Jurkat, Clone E6-1 (cell line): ENCODE measurements at regions not wholly inside any gene's neighbourhood (a gene's known extent, or its start where the extent isn't known, plus 50 kb on each side); places are given as distances from the start of the nearest gene placed in this dataset.
A peak's percentile ranks its signal among the peaks of the same experiment; 100 is the strongest.
"Not testable (repeated sequence)": the region's sequence is repeated elsewhere in the genome, so short reads cannot be mapped to it uniquely, and the experiment has no call there.

ENCODE experiments used
- DNase-seq: peaks from one replicate; pipeline ENCODE4 v3.0.0-alpha.2; 2011; ENCODE audit warnings: low read depth, low spot score
- H3K4me3 ChIP-seq: 2 replicates; pipeline ENCODE4 v1.5.1; 2011; ENCODE audit warnings: mild to moderate bottlenecking, low read length, control low read depth, moderate library complexity

- DNase-seq = no peak
- no peak overlapping the region for H3K4me3 ChIP-seq
Measured at GRCh38 chr11:41519696-41520095, 60.2 kb upstream of the LRRC4C start.

- H3K4me3 ChIP-seq = no peak overlapping the region
- DNase-seq = no peak
Measured at GRCh38 chr11:41522391-41522790, 62.9 kb upstream of the LRRC4C start.

- no peak for DNase-seq
- no peak overlapping the region for H3K4me3 ChIP-seq
Measured at GRCh38 chr11:41522899-41523672, 63.6 kb upstream of the LRRC4C start.

- no peak for DNase-seq
- H3K4me3 ChIP-seq = no peak overlapping the region
Measured at GRCh38 chr11:41527530-41527929, 68.1 kb upstream of the LRRC4C start.

GRCh38 chr11:41532413-41532812 is 73.0 kb upstream of the LRRC4C start:
- H3K4me3 ChIP-seq = no peak overlapping the region
- no peak for DNase-seq

GRCh38 chr11:41533761-41534160 is 74.3 kb upstream of the LRRC4C start:
- no peak overlapping the region for H3K4me3 ChIP-seq
- DNase-seq = no peak

GRCh38 chr11:41534391-41534790 is 74.9 kb upstream of the LRRC4C start:
- DNase-seq = no peak
- H3K4me3 ChIP-seq = no peak overlapping the region

- no peak for DNase-seq
- H3K4me3 ChIP-seq = no peak overlapping the region
Measured at GRCh38 chr11:41534861-41535260, 75.4 kb upstream of the LRRC4C start.

GRCh38 chr11:41536021-41536568 is 76.6 kb upstream of the LRRC4C start:
- DNase-seq = no peak
- H3K4me3 ChIP-seq = no peak overlapping the region

GRCh38 chr11:41544902-41545301 is 85.5 kb upstream of the LRRC4C start:
- DNase-seq = not testable (repeated sequence)

GRCh38 chr11:41578421-41579051 is 119.1 kb upstream of the LRRC4C start:
- no peak overlapping the region for H3K4me3 ChIP-seq
- DNase-seq = no peak

More at GRCh38 chr11:41544902-41545301, 85.5 kb upstream of the LRRC4C start:
- not testable (repeated sequence) for H3K4me3 ChIP-seq

GRCh38 chr11:41579546-41579945 is 120.1 kb upstream of the LRRC4C start:
- no peak overlapping the region for H3K4me3 ChIP-seq
- no peak for DNase-seq

GRCh38 chr11:41609511-41609910 is 150.1 kb upstream of the LRRC4C start:
- H3K4me3 ChIP-seq = no peak overlapping the region
- no peak for DNase-seq

GRCh38 chr11:41612415-41612814 is 153.0 kb upstream of the LRRC4C start:
- H3K4me3 ChIP-seq = no peak overlapping the region
- DNase-seq = no peak

GRCh38 chr11:41613326-41613725 is 153.9 kb upstream of the LRRC4C start:
- no peak overlapping the region for H3K4me3 ChIP-seq
- no peak for DNase-seq

- no peak for DNase-seq
- H3K4me3 ChIP-seq = no peak overlapping the region
Measured at GRCh38 chr11:41622707-41623359, 163.4 kb upstream of the LRRC4C start.

GRCh38 chr11:41659985-41660384 is 200.5 kb upstream of the LRRC4C start:
- no peak overlapping the region for H3K4me3 ChIP-seq
- peak; percentile 23 for DNase-seq

- DNase-seq = no peak
- H3K4me3 ChIP-seq = no peak overlapping the region
Measured at GRCh38 chr11:41660585-41660984, 201.1 kb upstream of the LRRC4C start.

- no peak overlapping the region for H3K4me3 ChIP-seq
- no peak for DNase-seq
Measured at GRCh38 chr11:41665441-41666360, 206.2 kb upstream of the LRRC4C start.
